DMS79 treated with DMSO at 0.1 percent for 48 hours (cell line): ENCODE measurements at regions not wholly inside any gene's neighbourhood (a gene's known extent, or its start where the extent isn't known, plus 50 kb on each side); places are given as distances from the start of the nearest gene placed in this dataset.

Source experiments
- DNase-seq: peaks from one replicate; lab custom pipeline; 2025; lab: John Stamatoyannopoulos, UW

- no peak for DNase-seq
Observed at GRCh38 chr13:73751290-73751689, 382.9 kb downstream of the KLF12 start.

- no peak for DNase-seq
Observed at GRCh38 chr13:73748404-73748803, 385.8 kb downstream of the KLF12 start.

GRCh38 chr13:73745190-73745589 lies 389.0 kb downstream of the KLF12 start:
- DNase-seq = no peak

- DNase-seq = no peak
Observed at GRCh38 chr13:73742982-73743381, 391.2 kb downstream of the KLF12 start.

GRCh38 chr13:73741742-73742141 lies 392.5 kb downstream of the KLF12 start:
- no peak for DNase-seq

- DNase-seq = no peak
Observed at GRCh38 chr13:73741111-73741510, 393.1 kb downstream of the KLF12 start.

GRCh38 chr13:73740666-73741065 lies 393.5 kb downstream of the KLF12 start:
- DNase-seq = no peak

GRCh38 chr13:73739394-73739793 lies 394.8 kb downstream of the KLF12 start:
- no peak for DNase-seq

- no peak for DNase-seq
Observed at GRCh38 chr13:73738626-73739025, 395.6 kb downstream of the KLF12 start.

- DNase-seq = no peak
Observed at GRCh38 chr13:73737214-73737613, 397.0 kb downstream of the KLF12 start.

GRCh38 chr13:73733706-73734105 lies 400.5 kb downstream of the KLF12 start:
- no peak for DNase-seq

- no peak for DNase-seq
Observed at GRCh38 chr13:73732350-73732749, 401.9 kb downstream of the KLF12 start.

- DNase-seq = no peak
Observed at GRCh38 chr13:73731564-73731963, 402.6 kb downstream of the KLF12 start.

GRCh38 chr13:73730014-73730413 lies 404.2 kb downstream of the KLF12 start:
- no peak for DNase-seq

GRCh38 chr13:73729046-73729445 lies 405.2 kb downstream of the KLF12 start:
- DNase-seq = no peak

- DNase-seq = no peak
Observed at GRCh38 chr13:73722120-73722519, 412.1 kb downstream of the KLF12 start.

GRCh38 chr13:73721571-73721970 lies 412.6 kb downstream of the KLF12 start:
- no peak for DNase-seq

- no peak for DNase-seq
Observed at GRCh38 chr13:73720216-73720840, 413.9 kb downstream of the KLF12 start.

GRCh38 chr13:73718246-73718645 lies 416.0 kb downstream of the KLF12 start:
- no peak for DNase-seq

- no peak for DNase-seq
Observed at GRCh38 chr13:73717632-73718031, 416.6 kb downstream of the KLF12 start.

GRCh38 chr13:73715911-73716510 lies 418.2 kb downstream of the KLF12 start:
- DNase-seq = no peak

- DNase-seq = no peak
Observed at GRCh38 chr13:73715114-73715910, 418.9 kb downstream of the KLF12 start.

- no peak for DNase-seq
Observed at GRCh38 chr13:73714522-73714921, 419.7 kb downstream of the KLF12 start.
